SKM-1 treated with dmso at 0.1 percent for 144 hours (cell line): ENCODE measurements at regions not wholly inside any gene's neighbourhood (a gene's known extent, or its start where the extent isn't known, plus 50 kb on each side); places are given as distances from the start of the nearest gene placed in this dataset.

Experiments
- DNase-seq: peaks from one replicate; lab custom pipeline; 2025; ENCODE audit not compliant: unreplicated experiment; lab: John Stamatoyannopoulos, UW

- no peak for DNase-seq
These were observed 144.1 kb upstream of the MGAT5 start for GRCh38 chr2:134109725-134110124.

GRCh38 chr2:134110532-134110931 is 143.3 kb upstream of the MGAT5 start:
- no peak for DNase-seq

GRCh38 chr2:134117676-134118075 is 136.2 kb upstream of the MGAT5 start:
- no peak for DNase-seq

GRCh38 chr2:134118279-134119116 is 135.4 kb upstream of the MGAT5 start:
- peak; percentile 96 for DNase-seq

DNA sequence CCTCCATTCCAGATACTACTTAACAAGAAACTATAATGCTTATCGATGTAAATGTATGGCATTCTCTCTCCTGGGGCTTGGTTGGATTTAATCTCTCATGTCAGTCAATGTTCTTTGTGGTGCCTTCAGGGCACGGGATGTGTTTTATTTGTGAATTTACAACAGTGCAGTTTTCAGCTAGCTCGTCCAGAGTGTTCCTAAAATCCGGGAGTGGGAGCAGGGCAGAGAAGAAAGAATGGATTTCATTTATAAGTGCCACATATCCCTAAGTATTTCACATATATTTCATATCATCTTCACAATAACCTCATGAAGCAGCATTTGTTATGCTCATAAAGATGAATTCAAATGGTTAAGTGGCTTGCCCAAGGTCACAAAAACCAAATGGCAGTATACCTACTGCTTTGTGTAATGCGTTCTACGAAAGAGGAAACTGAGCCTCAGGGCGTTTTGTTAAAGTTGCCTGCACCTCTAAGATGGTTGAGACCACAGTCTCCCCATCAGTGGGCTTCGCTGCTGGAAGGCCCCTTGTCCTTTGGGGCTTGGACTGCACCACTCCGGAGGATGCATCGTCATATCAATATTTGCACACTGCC is 134.7 kb upstream of the MGAT5 start:
- DNase-seq = peak; percentile 63

DNA sequence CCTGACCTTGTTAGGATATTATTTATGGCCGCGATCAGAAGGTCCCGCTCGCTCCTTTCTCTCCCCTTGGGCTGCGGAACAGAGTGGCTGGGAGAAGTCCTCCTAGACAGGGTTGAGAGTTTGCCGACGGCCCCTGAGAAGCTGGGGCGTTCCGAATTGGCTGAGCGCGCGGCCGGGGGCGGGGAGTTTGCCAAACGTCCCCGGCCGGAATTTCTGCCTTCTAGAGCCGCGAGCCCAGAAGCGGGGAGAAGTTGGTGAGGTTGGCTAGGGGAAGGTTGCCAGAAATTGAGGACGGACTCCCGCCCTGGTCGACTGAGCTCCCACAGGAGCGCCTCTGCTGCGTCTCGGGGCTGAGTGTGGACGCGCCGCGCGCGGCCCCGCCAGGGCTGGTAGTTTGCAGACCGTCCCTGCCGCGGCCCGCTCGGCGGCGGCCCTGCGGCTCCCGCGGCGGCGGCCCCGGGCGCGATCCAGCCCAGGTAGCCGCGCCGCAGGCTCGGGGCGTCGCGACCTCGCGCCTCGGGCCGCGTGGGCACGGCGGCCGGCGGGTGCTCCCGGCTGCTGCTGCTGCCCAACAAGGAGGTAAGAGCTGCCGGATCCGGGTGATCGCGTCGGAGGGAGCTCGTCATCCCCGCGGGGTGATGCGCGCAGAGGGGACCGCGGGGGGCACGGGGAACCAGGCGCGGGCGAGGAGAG is 134.0 kb upstream of the MGAT5 start:
- peak; percentile 92 for DNase-seq

DNA sequence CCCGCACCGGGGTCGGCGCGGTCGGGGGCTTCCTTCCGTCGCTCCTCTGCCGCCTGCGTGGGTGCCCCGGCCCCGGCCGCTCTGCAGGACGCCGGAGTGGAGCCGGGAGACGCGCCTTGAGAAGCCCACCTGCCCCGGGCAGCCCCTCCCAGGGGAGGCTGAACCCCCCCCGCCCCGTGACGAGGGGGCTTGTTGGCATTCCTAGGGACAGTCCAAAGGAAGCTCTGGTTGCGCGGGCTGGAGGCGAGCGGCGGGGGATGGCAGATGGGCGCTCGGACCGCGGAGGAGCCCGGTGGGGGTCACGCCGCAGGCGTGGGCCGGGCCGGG is 133.5 kb upstream of the MGAT5 start:
- no peak for DNase-seq

GRCh38 chr2:134120733-134121630 is 132.9 kb upstream of the MGAT5 start:
- no peak for DNase-seq

DNA sequence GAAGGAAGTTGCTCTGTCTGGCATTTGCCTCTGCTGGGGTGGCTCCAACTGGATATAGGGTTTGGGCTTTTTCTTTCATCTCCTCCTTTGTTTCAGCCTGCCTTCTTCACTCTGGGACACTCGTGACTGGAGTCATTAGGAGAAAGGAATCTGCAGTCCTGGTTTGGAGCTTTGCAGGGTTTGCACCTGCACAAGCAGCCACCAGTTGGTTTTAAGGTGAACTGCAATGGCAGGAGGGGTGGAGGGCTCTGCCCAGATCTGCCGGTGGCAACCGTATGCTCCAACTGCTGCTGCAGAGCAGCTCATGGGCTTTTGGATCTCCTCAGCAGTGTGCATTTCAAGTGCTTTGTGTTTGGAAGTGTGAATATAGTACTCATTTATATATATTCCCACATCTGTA is 131.3 kb upstream of the MGAT5 start:
- no peak for DNase-seq

GRCh38 chr2:134123332-134123731 is 130.5 kb upstream of the MGAT5 start:
- no peak for DNase-seq

- DNase-seq = no peak
These were observed 129.7 kb upstream of the MGAT5 start for GRCh38 chr2:134124047-134124753.

DNA sequence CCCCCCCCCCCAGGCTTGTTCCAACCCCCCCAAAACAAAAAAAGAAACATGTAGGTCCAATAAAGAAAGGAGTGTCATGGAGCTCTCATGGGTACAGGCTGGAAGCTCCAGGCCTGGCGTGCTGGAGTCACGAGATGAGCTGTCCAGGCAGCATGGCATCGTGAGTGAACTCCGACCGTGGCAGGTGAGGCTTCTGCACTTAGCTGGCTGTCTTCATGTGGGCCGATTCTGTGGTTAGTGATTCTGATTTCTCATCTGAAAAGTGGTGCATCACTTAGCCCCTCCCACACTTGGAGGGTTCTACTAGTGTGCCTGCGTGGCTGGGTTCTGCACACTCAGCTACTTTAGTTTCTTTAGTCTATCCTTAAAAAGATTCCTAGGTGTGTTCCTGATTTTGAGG is 126.4 kb upstream of the MGAT5 start:
- no peak for DNase-seq

DNA sequence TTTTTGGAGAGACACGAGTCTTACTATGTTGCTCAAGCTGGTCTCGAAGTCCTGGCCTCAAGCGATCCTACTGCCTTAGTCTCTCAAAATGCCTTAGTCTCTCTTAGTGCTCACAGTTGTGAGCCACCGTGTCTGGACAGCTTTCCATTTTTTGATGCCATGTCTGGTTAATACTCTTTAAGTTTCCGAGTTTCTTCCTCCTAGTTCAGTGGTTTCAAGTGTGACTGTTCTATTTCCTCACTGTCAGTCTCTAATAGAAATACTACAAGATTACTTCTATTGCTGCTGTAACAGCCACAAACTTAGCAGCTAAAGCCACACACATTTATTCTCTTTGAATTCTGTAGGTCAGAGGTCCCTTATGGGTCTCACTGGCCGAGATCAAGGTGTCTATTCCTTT is 125.1 kb upstream of the MGAT5 start:
- no peak for DNase-seq

- no peak for DNase-seq
These were observed 123.9 kb upstream of the MGAT5 start for GRCh38 chr2:134129900-134130537.

- no peak for DNase-seq
These were observed 122.0 kb upstream of the MGAT5 start for GRCh38 chr2:134131681-134132489.

- no peak for DNase-seq
These were observed 121.4 kb upstream of the MGAT5 start for GRCh38 chr2:134132490-134132857.

GRCh38 chr2:134133622-134134312 is 120.1 kb upstream of the MGAT5 start:
- DNase-seq = no peak

- DNase-seq = no peak
These were observed 119.6 kb upstream of the MGAT5 start for GRCh38 chr2:134134313-134134706.

- no peak for DNase-seq
These were observed 119.0 kb upstream of the MGAT5 start for GRCh38 chr2:134134827-134135226.
